ENCODE measurements at regions not wholly inside any gene's neighbourhood (a gene's known extent, or its start where the extent isn't known, plus 50 kb on each side); places are given as distances from the start of the nearest gene placed in this dataset.

- CTCF ChIA-PET (ENCODE audit: unreplicated experiment) = no interaction called here
- Histone ChIP-seq H3K4me1 (ENCODE audit: insufficient read depth, low read length, poor library complexity, severe bottlenecking) (peaks cover 8% of the 10 kb centered on the region), H3K9me3 (ENCODE audit: low read length) (no peaks in the 10 kb centered on the region), H2AFZ (ENCODE audit: low read length) (no peak overlapping the region), H3K36me3 (ENCODE audit: insufficient read depth, low read length) (no peaks in the 10 kb centered on the region), H3K79me2 (ENCODE audit: insufficient read depth, low read depth, low read length) (no peaks in the 10 kb centered on the region), H3K4me2 (ENCODE audit: low read length) (no peak overlapping the region), H3K9me2 (ENCODE audit: insufficient read depth, low read length) (no peaks in the 10 kb centered on the region), H3K27ac (ENCODE audit: low read depth, low read length, poor library complexity, severe bottlenecking) (no peak overlapping the region), H3K4me3 (ENCODE audit: low read depth, low read length, poor library complexity, severe bottlenecking) (no peak overlapping the region), H4K20me1 (ENCODE audit: insufficient read depth, low read length) (no peaks in the 10 kb centered on the region)
- intact Hi-C loops (cut with micrococcal nuclease; ENCODE audit: unreplicated experiment) = no loop called here
- TF ChIP-seq EZH2phosphoT487 (IDR thresholded peaks at IDR 0.05; ENCODE audit: borderline replicate concordance, low read depth, low read length) (no peak), CTCF (conservative IDR thresholded peaks at IDR 0.05; ENCODE audit: low read length) (no peak)
- POLR2A ChIA-PET = no interaction called here
- BruUV-seq (replicated peaks) = no TSS peak
- no peak for DNase-seq (ENCODE audit: low spot score)
These were observed 169.1 kb downstream of the SALL1 start for GRCh38 chr16:50981951-50982350.

GRCh38 chr16:50980666-50981065 lies 170.4 kb downstream of the SALL1 start:
- Histone ChIP-seq H3K9me3 (ENCODE audit: low read length) (no peaks in the 10 kb centered on the region), H3K4me1 (ENCODE audit: insufficient read depth, low read length, poor library complexity, severe bottlenecking) (peaks cover 2% of the 10 kb centered on the region), H3K79me2 (ENCODE audit: insufficient read depth, low read depth, low read length) (no peaks in the 10 kb centered on the region), H4K20me1 (ENCODE audit: insufficient read depth, low read length) (no peaks in the 10 kb centered on the region), H3K4me2 (ENCODE audit: low read length) (no peak overlapping the region), H3K4me3 (ENCODE audit: low read depth, low read length, poor library complexity, severe bottlenecking) (no peak overlapping the region), H3K9me2 (ENCODE audit: insufficient read depth, low read length) (no peaks in the 10 kb centered on the region), H3K36me3 (ENCODE audit: insufficient read depth, low read length) (no peaks in the 10 kb centered on the region), H3K27ac (ENCODE audit: low read depth, low read length, poor library complexity, severe bottlenecking) (no peak overlapping the region), H2AFZ (ENCODE audit: low read length) (no peak overlapping the region)
- CTCF ChIA-PET (ENCODE audit: unreplicated experiment) = no interaction called here
- intact Hi-C loops (cut with micrococcal nuclease; ENCODE audit: unreplicated experiment) = no loop called here
- no peak for DNase-seq (ENCODE audit: low spot score)
- TF ChIP-seq CTCF (conservative IDR thresholded peaks at IDR 0.05; ENCODE audit: low read length) = no peak
- TF ChIP-seq EZH2phosphoT487 (IDR thresholded peaks at IDR 0.05; ENCODE audit: borderline replicate concordance, low read depth, low read length) = no peak
- POLR2A ChIA-PET = no interaction called here
- BruUV-seq (replicated peaks) = no TSS peak

GRCh38 chr16:50979806-50980620 lies 171.1 kb downstream of the SALL1 start:
- BruUV-seq (replicated peaks) = no TSS peak
- CTCF ChIA-PET (ENCODE audit: unreplicated experiment) = no interaction called here

More at GRCh38 chr16:50979806-50980620, 171.1 kb downstream of the SALL1 start:
- H3K9me3 ChIP-seq (ENCODE audit: low read length) = no peaks in the 10 kb centered on the region
- DNase-seq (ENCODE audit: low spot score) = no peak
- H3K79me2 ChIP-seq (ENCODE audit: insufficient read depth, low read depth, low read length) = no peaks in the 10 kb centered on the region
- no peak for TF ChIP-seq CTCF (conservative IDR thresholded peaks at IDR 0.05; ENCODE audit: low read length)
- no peak for TF ChIP-seq EZH2phosphoT487 (IDR thresholded peaks at IDR 0.05; ENCODE audit: borderline replicate concordance, low read depth, low read length)
- no peak overlapping the region for H3K27ac ChIP-seq (ENCODE audit: low read depth, low read length, poor library complexity, severe bottlenecking)
- no peaks in the 10 kb centered on the region for H3K36me3 ChIP-seq (ENCODE audit: insufficient read depth, low read length)
- H3K4me3 ChIP-seq (ENCODE audit: low read depth, low read length, poor library complexity, severe bottlenecking) = no peak overlapping the region
- H3K9me2 ChIP-seq (ENCODE audit: insufficient read depth, low read length) = no peaks in the 10 kb centered on the region
- no peaks in the 10 kb centered on the region for H4K20me1 ChIP-seq (ENCODE audit: insufficient read depth, low read length)
- intact Hi-C loops (cut with micrococcal nuclease; ENCODE audit: unreplicated experiment) = no loop called here
- H3K4me1 ChIP-seq (ENCODE audit: insufficient read depth, low read length, poor library complexity, severe bottlenecking) = no peaks in the 10 kb centered on the region
- no peak overlapping the region for H2AFZ ChIP-seq (ENCODE audit: low read length)
- no peak overlapping the region for H3K4me2 ChIP-seq (ENCODE audit: low read length)
- POLR2A ChIA-PET = interaction anchor here (0.7 kb wide), 1 partner anchor 19 kb away, joined by 3 read pairs; no protein-coding TSS in a partner anchor
